Tibial artery (tissue), 4 donors: ENCODE measurements at regions not wholly inside any gene's neighbourhood (a gene's known extent, or its start where the extent isn't known, plus 50 kb on each side); places are given as distances from the start of the nearest gene placed in this dataset.

ENCODE experiments used
- DNase-seq, 2 donors: peaks; one replicate each; pipeline ENCODE4 v3.0.0-alpha.2; 2019
- H3K27ac ChIP-seq, 2 donors: fragments of 200-600 bp; sonication (generic) in 1 of 2; 1 replicate in 1 of 2; 2 replicates in 1 of 2; pipeline ENCODE4 v1.5.1; 2018 to 2019; ENCODE audit warnings: mild to moderate bottlenecking in 1 of 2
- H3K27me3 ChIP-seq, 2 donors: fragments of 200-600 bp; sonication (generic) in 1 of 2; one replicate each; pipeline versions ENCODE4 v1.5.1 to v1.6.0; 2016 to 2019
- H3K36me3 ChIP-seq, 3 donors: fragments of 200-600 bp; sonication (generic) in 2 of 3; one replicate each; pipeline ENCODE4 v1.5.1; 2016 to 2019; ENCODE audit warnings: mild to moderate bottlenecking in 2 of 3
- H3K4me1 ChIP-seq, 4 donors: fragments of 200-600 bp; sonication (generic) in 2 of 4; 1 replicate in 3 of 4; 2 replicates in 1 of 4; pipeline ENCODE4 v1.5.1; 2016 to 2019
- H3K4me3 ChIP-seq, 2 donors: fragments of 200-600 bp; sonication (generic) in 1 of 2; 1 replicate in 1 of 2; 2 replicates in 1 of 2; pipeline ENCODE4 v1.5.1; 2018 to 2019; ENCODE audit warnings: mild to moderate bottlenecking in 2 of 2
- H3K9me3 ChIP-seq, 3 donors: fragments of 200-600 bp; sonication (generic) in 1 of 3; one replicate each; pipeline ENCODE4 v1.5.1; 2016 to 2019
- CTCF ChIP-seq, 2 experiments: fragments of 200-600 bp in 1 of 2; fragments of 450-650 bp in 1 of 2; IDR thresholded peaks; one replicate each; pipeline ENCODE4 v1.5.1; 2017 to 2019; ENCODE audit warnings: antibody characterized with exemption in 2 of 2, mild to moderate bottlenecking in 1 of 2, moderate library complexity in 1 of 2
- intact Hi-C: fragments of 100-400 bp; cut with DNase I; formaldehyde crosslinking; loops from one replicate; pipeline ENCODE4 v1.15.0; 2023; ENCODE audit warnings: low total_unique reads

GRCh38 chr3:87626546-87626945 lies 350.2 kb upstream of the POU1F1 start:
- Histone ChIP-seq H3K9me3 (no peaks in the 10 kb centered on the region), H3K4me3 (no peak overlapping the region), H3K4me1 (no peaks in the 10 kb centered on the region), H3K36me3 (no peaks in the 10 kb centered on the region), H3K27me3 (no peaks in the 10 kb centered on the region), H3K27ac (no peak overlapping the region)
- no peak for TF ChIP-seq CTCF (IDR thresholded peaks at IDR 0.05)
- intact Hi-C loops = no loop called here
- DNase-seq = no peak

GRCh38 chr3:87625876-87626275 lies 349.5 kb upstream of the POU1F1 start:
- Histone ChIP-seq H3K4me1 (no peaks in the 10 kb centered on the region), H3K27ac (no peak overlapping the region), H3K27me3 (no peaks in the 10 kb centered on the region), H3K36me3 (no peaks in the 10 kb centered on the region), H3K9me3 (no peaks in the 10 kb centered on the region), H3K4me3 (no peak overlapping the region)
- DNase-seq = no peak
- intact Hi-C loops = no loop called here
- no peak for TF ChIP-seq CTCF (IDR thresholded peaks at IDR 0.05)

- intact Hi-C loops = no loop called here
- no peak for DNase-seq
- H3K27ac ChIP-seq = no peak overlapping the region
- no peaks in the 10 kb centered on the region for H3K36me3 ChIP-seq
- H3K4me3 ChIP-seq = no peak overlapping the region
- no peaks in the 10 kb centered on the region for H3K27me3 ChIP-seq
- H3K4me1 ChIP-seq = no peaks in the 10 kb centered on the region
- H3K9me3 ChIP-seq = no peaks in the 10 kb centered on the region
- TF ChIP-seq CTCF (IDR thresholded peaks at IDR 0.05) = no peak
Measured at GRCh38 chr3:87624860-87625259, 348.5 kb upstream of the POU1F1 start.

GRCh38 chr3:87621667-87622066 lies 345.3 kb upstream of the POU1F1 start:
- Histone ChIP-seq H3K9me3 (no peaks in the 10 kb centered on the region), H3K27me3 (no peaks in the 10 kb centered on the region)
- intact Hi-C loops = no loop called here

GRCh38 chr3:87615506-87615905 lies 339.1 kb upstream of the POU1F1 start:
- intact Hi-C loops = no loop called here
- no peak for DNase-seq

More at GRCh38 chr3:87621667-87622066, 345.3 kb upstream of the POU1F1 start:
- Histone ChIP-seq H3K36me3 (no peaks in the 10 kb centered on the region), H3K4me3 (no peak overlapping the region), H3K27ac (no peak overlapping the region), H3K4me1 (no peaks in the 10 kb centered on the region)
- no peak for TF ChIP-seq CTCF (IDR thresholded peaks at IDR 0.05)
- DNase-seq = no peak

More at GRCh38 chr3:87615506-87615905, 339.1 kb upstream of the POU1F1 start:
- Histone ChIP-seq H3K4me1 (no peaks in the 10 kb centered on the region), H3K36me3 (no peaks in the 10 kb centered on the region), H3K4me3 (no peak overlapping the region), H3K27ac (no peak overlapping the region), H3K9me3 (peaks cover 0 to 7% (median 0%) of the 10 kb centered on the region in 3 donors), H3K27me3 (no peaks in the 10 kb centered on the region)
- no peak for TF ChIP-seq CTCF (IDR thresholded peaks at IDR 0.05)
